ENCODE measurements at regions not wholly inside any gene's neighbourhood (a gene's known extent, or its start where the extent isn't known, plus 50 kb on each side); places are given as distances from the start of the nearest gene placed in this dataset.

GRCh38 chr6:99802396-99803031, 191.5 kb downstream of the MCHR2 start:
- TF ChIP-seq POLR2A (IDR thresholded peaks at IDR 0.05), result no peak
- TF ChIP-seq, protein P1, sequence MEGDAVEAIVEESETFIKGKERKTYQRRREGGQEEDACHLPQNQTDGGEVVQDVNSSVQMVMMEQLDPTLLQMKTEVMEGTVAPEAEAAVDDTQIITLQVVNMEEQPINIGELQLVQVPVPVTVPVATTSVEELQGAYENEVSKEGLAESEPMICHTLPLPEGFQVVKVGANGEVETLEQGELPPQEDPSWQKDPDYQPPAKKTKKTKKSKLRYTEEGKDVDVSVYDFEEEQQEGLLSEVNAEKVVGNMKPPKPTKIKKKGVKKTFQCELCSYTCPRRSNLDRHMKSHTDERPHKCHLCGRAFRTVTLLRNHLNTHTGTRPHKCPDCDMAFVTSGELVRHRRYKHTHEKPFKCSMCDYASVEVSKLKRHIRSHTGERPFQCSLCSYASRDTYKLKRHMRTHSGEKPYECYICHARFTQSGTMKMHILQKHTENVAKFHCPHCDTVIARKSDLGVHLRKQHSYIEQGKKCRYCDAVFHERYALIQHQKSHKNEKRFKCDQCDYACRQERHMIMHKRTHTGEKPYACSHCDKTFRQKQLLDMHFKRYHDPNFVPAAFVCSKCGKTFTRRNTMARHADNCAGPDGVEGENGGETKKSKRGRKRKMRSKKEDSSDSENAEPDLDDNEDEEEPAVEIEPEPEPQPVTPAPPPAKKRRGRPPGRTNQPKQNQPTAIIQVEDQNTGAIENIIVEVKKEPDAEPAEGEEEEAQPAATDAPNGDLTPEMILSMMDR (IDR thresholded peaks at IDR 0.05), result no peak

Data from adrenal gland (tissue), 5 donors.